Chondrocyte (in vitro differentiated cells): ENCODE measurements at regions not wholly inside any gene's neighbourhood (a gene's known extent, or its start where the extent isn't known, plus 50 kb on each side); places are given as distances from the start of the nearest gene placed in this dataset.

Experiments used
- DNase-seq: peaks from one replicate; pipeline ENCODE4 v3.0.0; 2021; ENCODE audit warnings: mixed read lengths, low spot score
- H3K27ac Mint-ChIP-seq: one replicate; pipeline ENCODE4 v1.8.0; 2021; ENCODE audit warnings: mild to moderate bottlenecking, moderate library complexity, mixed read lengths; ENCODE audit not compliant: unreplicated experiment
- H3K27me3 Mint-ChIP-seq: 2 replicates; pipeline ENCODE4 v1.8.0; 2021; ENCODE audit warnings: low read depth, mixed read lengths
- H3K36me3 Mint-ChIP-seq: 2 replicates; pipeline ENCODE4 v1.8.0; 2021; ENCODE audit warnings: low read depth, mixed read lengths
- H3K4me1 Mint-ChIP-seq: 2 replicates; pipeline ENCODE4 v1.8.0; 2021; ENCODE audit warnings: low read depth, mild to moderate bottlenecking, mixed read lengths
- H3K4me3 Mint-ChIP-seq: one replicate; pipeline ENCODE4 v1.8.0; 2021; ENCODE audit warnings: mild to moderate bottlenecking, moderate library complexity, mixed read lengths; ENCODE audit not compliant: unreplicated experiment
- H3K9me3 Mint-ChIP-seq: 2 replicates; pipeline ENCODE4 v1.8.0; 2021; ENCODE audit warnings: low read depth, mixed read lengths
- TF ChIP-seq, protein P1 (sequence below): fragments of 200-600 bp; sonication (generic); IDR thresholded peaks from 2 replicates; pipeline ENCODE4 v1.5.0; 2021; ENCODE audit warnings: antibody characterized with exemption, mild to moderate bottlenecking, moderate library complexity

- Mint-ChIP-seq H3K36me3 (no peaks in the 10 kb centered on the region), H3K27ac (no peak overlapping the region), H3K9me3 (no peaks in the 10 kb centered on the region), H3K27me3 (no peaks in the 10 kb centered on the region), H3K4me1 (peaks cover 6% of the 10 kb centered on the region), H3K4me3 (no peak overlapping the region)
- TF ChIP-seq, protein P1, sequence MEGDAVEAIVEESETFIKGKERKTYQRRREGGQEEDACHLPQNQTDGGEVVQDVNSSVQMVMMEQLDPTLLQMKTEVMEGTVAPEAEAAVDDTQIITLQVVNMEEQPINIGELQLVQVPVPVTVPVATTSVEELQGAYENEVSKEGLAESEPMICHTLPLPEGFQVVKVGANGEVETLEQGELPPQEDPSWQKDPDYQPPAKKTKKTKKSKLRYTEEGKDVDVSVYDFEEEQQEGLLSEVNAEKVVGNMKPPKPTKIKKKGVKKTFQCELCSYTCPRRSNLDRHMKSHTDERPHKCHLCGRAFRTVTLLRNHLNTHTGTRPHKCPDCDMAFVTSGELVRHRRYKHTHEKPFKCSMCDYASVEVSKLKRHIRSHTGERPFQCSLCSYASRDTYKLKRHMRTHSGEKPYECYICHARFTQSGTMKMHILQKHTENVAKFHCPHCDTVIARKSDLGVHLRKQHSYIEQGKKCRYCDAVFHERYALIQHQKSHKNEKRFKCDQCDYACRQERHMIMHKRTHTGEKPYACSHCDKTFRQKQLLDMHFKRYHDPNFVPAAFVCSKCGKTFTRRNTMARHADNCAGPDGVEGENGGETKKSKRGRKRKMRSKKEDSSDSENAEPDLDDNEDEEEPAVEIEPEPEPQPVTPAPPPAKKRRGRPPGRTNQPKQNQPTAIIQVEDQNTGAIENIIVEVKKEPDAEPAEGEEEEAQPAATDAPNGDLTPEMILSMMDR: no peak
- DNase-seq: no peak
Measured at GRCh38 chr5:72661405-72661804, 154.2 kb upstream of the ZNF366 start.

- Mint-ChIP-seq H3K4me3 (no peak overlapping the region), H3K9me3 (no peaks in the 10 kb centered on the region), H3K36me3 (no peaks in the 10 kb centered on the region), H3K27me3 (no peaks in the 10 kb centered on the region), H3K4me1 (peaks cover 6% of the 10 kb centered on the region), H3K27ac (no peak overlapping the region)
- no peak for DNase-seq
- TF ChIP-seq, protein P1: no peak
Measured at GRCh38 chr5:72659726-72660125, 152.5 kb upstream of the ZNF366 start.

GRCh38 chr5:72658761-72659540, 151.7 kb upstream of the ZNF366 start:
- H3K36me3 Mint-ChIP-seq: no peaks in the 10 kb centered on the region
- H3K27me3 Mint-ChIP-seq: no peaks in the 10 kb centered on the region
- TF ChIP-seq, protein P1: no peak
- no peak overlapping the region for H3K4me3 Mint-ChIP-seq
- H3K4me1 Mint-ChIP-seq: peaks cover 6% of the 10 kb centered on the region
- no peak for DNase-seq
- H3K27ac Mint-ChIP-seq: no peak overlapping the region
- H3K9me3 Mint-ChIP-seq: no peaks in the 10 kb centered on the region

DNA sequence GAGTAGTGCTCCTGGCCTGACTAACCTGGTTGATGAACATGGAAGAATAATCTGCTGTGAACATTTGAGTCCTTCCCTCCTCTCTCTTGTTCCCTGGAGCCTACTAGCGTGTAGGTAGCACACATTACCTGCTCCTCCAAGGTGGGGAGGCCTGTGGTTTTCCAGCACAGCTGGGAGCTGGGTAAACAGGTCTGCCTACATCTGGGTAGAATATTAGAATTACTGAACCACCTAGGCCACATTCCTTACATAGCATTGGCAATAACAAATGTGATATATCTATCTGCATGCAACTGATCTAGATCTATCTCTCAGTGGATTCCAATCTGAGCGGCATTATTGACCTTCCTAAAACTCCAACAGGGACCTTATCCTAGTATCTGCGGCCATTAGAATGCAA, 151.0 kb upstream of the ZNF366 start:
- Mint-ChIP-seq H3K27me3 (no peaks in the 10 kb centered on the region), H3K27ac (no peak overlapping the region), H3K36me3 (no peaks in the 10 kb centered on the region), H3K4me1 (peaks cover 9% of the 10 kb centered on the region), H3K9me3 (no peaks in the 10 kb centered on the region), H3K4me3 (no peak overlapping the region)
- TF ChIP-seq, protein P1: no peak
- no peak for DNase-seq

GRCh38 chr5:72656756-72657513, 149.7 kb upstream of the ZNF366 start:
- DNase-seq: no peak
- TF ChIP-seq, protein P1: no peak
- no peaks in the 10 kb centered on the region for H3K36me3 Mint-ChIP-seq
- no peak overlapping the region for H3K27ac Mint-ChIP-seq
- no peaks in the 10 kb centered on the region for H3K27me3 Mint-ChIP-seq
- no peak overlapping the region for H3K4me3 Mint-ChIP-seq
- no peaks in the 10 kb centered on the region for H3K9me3 Mint-ChIP-seq
- H3K4me1 Mint-ChIP-seq: peaks cover 10% of the 10 kb centered on the region
